Naive thymus-derived CD4-positive, alpha-beta T cell (primary cell): ENCODE measurements at regions not wholly inside any gene's neighbourhood (a gene's known extent, or its start where the extent isn't known, plus 50 kb on each side); places are given as distances from the start of the nearest gene placed in this dataset.

Experiments used
- ATAC-seq: fragments of 150-1000 bp; cut with Tn5 transposase; 2 replicates; pipeline ENCODE4 v1.10.0; 2021; ENCODE audit warnings: mild to moderate bottlenecking, moderate library complexity
- CTCF ChIA-PET: fragments of 350-600 bp; sonication (Branson Sonifier 250); formaldehyde crosslinking; loops from one replicate; lab custom pipeline; 2021; ENCODE audit warnings: antibody characterized with exemption; lab: Charles Lee
- POLR2A ChIA-PET: fragments of 350-600 bp; sonication (Branson Sonifier 250); formaldehyde crosslinking; loops from one replicate; lab custom pipeline; 2021; ENCODE audit warnings: antibody characterized with exemption, inconsistent platforms; lab: Charles Lee
- DNase-seq, 9 donors: peaks; one replicate each; pipeline versions ENCODE4 v3.0.0 to v3.0.0-alpha.2; 2020 to 2022; ENCODE audit warnings: mixed read lengths in 1 of 9
- H3K27ac ChIP-seq: one replicate; pipeline ENCODE4 v1.7.0; 2013; ENCODE audit warnings: mild to moderate bottlenecking, low read depth, low read length, moderate library complexity
- H3K27me3 ChIP-seq, 2 donors: one replicate each; pipeline ENCODE4 v1.7.0; 2013; ENCODE audit warnings: low read length in 2 of 2, mild to moderate bottlenecking in 2 of 2, moderate library complexity in 2 of 2; ENCODE audit not compliant: control insufficient read depth in 2 of 2, insufficient read depth in 2 of 2
- H3K36me3 ChIP-seq, 3 experiments: 1 replicate in 2 of 3; 2 replicates in 1 of 3; pipeline ENCODE4 v1.7.0; 2013; ENCODE audit warnings: low read length in 3 of 3, mild to moderate bottlenecking in 3 of 3, moderate library complexity in 1 of 3; ENCODE audit not compliant: insufficient read depth in 3 of 3, control insufficient read depth in 2 of 3
- H3K4me1 ChIP-seq, 2 donors: one replicate each; pipeline ENCODE4 v1.7.0; 2013; ENCODE audit warnings: low read length in 2 of 2, mild to moderate bottlenecking in 2 of 2, moderate library complexity in 1 of 2; ENCODE audit not compliant: control insufficient read depth in 2 of 2, insufficient read depth in 2 of 2
- H3K4me3 ChIP-seq: 2 replicates; pipeline ENCODE4 v1.7.0; 2013; ENCODE audit warnings: mild to moderate bottlenecking, low read length
- H3K9me3 ChIP-seq, 3 experiments: 1 replicate in 2 of 3; 2 replicates in 1 of 3; pipeline ENCODE4 v1.7.0; 2013; ENCODE audit warnings: low read length in 3 of 3; ENCODE audit not compliant: control insufficient read depth in 2 of 3
- H3K27ac Mint-ChIP-seq, 9 donors: one replicate each; pipeline ENCODE4 v1.8.0; 2020 to 2022; ENCODE audit warnings: mixed read lengths in 9 of 9, mild to moderate bottlenecking in 8 of 9, moderate library complexity in 5 of 9, inconsistent platforms in 2 of 9
- H3K27me3 Mint-ChIP-seq, 5 donors: one replicate each; pipeline ENCODE4 v1.8.0; 2021 to 2022; ENCODE audit warnings: mixed read lengths in 5 of 5, mild to moderate bottlenecking in 1 of 5
- H3K36me3 Mint-ChIP-seq, 5 donors: one replicate each; pipeline ENCODE4 v1.8.0; 2020 to 2022; ENCODE audit warnings: mixed read lengths in 5 of 5, mild to moderate bottlenecking in 3 of 5, inconsistent platforms in 1 of 5
- H3K4me1 Mint-ChIP-seq, 7 donors: one replicate each; pipeline ENCODE4 v1.8.0; 2020 to 2022; ENCODE audit warnings: mixed read lengths in 7 of 7, mild to moderate bottlenecking in 3 of 7, inconsistent platforms in 1 of 7
- H3K4me3 Mint-ChIP-seq, 10 donors: one replicate each; pipeline ENCODE4 v1.8.0; 2020 to 2022; ENCODE audit warnings: mild to moderate bottlenecking in 10 of 10, mixed read lengths in 10 of 10, moderate library complexity in 6 of 10, inconsistent platforms in 2 of 10
- H3K9me3 Mint-ChIP-seq, 11 donors: one replicate each; pipeline ENCODE4 v1.8.0; 2020 to 2022; ENCODE audit warnings: mixed read lengths in 11 of 11, mild to moderate bottlenecking in 4 of 11, inconsistent platforms in 1 of 11, moderate library complexity in 1 of 11
- intact Hi-C, 2 donors: fragments of 100-400 bp; cut with micrococcal nuclease; formaldehyde crosslinking; loops; one replicate each; pipeline ENCODE4 v1.15.1; 2023

- POLR2A ChIA-PET = no interaction called here
- no peaks in the 10 kb centered on the region for H3K4me1 Mint-ChIP-seq
- DNase-seq (no peak), ATAC-seq (no peak)
- H3K9me3 ChIP-seq = no peaks in the 10 kb centered on the region
- H3K36me3 Mint-ChIP-seq = peaks cover 0 to 4% (median 0%) of the 10 kb centered on the region in 5 donors
- no peaks in the 10 kb centered on the region for H3K27me3 ChIP-seq
- intact Hi-C loops = no loop called here
- no peaks in the 10 kb centered on the region for H3K27me3 Mint-ChIP-seq
- H3K4me3 ChIP-seq = no peak overlapping the region
- CTCF ChIA-PET = no interaction called here
- no peaks in the 10 kb centered on the region for H3K4me1 ChIP-seq
- H3K9me3 Mint-ChIP-seq = peaks cover 0 to 1% (median 0%) of the 10 kb centered on the region in 11 donors
- H3K27ac ChIP-seq = no peak overlapping the region
- no peaks in the 10 kb centered on the region for H3K36me3 ChIP-seq
- no peak overlapping the region for H3K27ac Mint-ChIP-seq
- H3K4me3 Mint-ChIP-seq = no peak overlapping the region
Observed at GRCh38 chr3:181054538-181054937, 65.0 kb upstream of the DNAJC19 start.

GRCh38 chr3:181052256-181052655 is 62.7 kb upstream of the DNAJC19 start:
- CTCF ChIA-PET = no interaction called here

GRCh38 chr3:181050738-181051137 is 61.2 kb upstream of the DNAJC19 start:
- H3K4me3 Mint-ChIP-seq = no peak overlapping the region
- CTCF ChIA-PET = no interaction called here

More at GRCh38 chr3:181052256-181052655, 62.7 kb upstream of the DNAJC19 start:
- H3K27me3 ChIP-seq = no peaks in the 10 kb centered on the region
- intact Hi-C loops = no loop called here
- peaks cover 0 to 4% (median 0%) of the 10 kb centered on the region in 5 donors for H3K27me3 Mint-ChIP-seq
- peaks cover 0 to 6% (median 0%) of the 10 kb centered on the region in 11 donors for H3K9me3 Mint-ChIP-seq
- peaks cover 0 to 5% (median 2%) of the 10 kb centered on the region in 5 donors for H3K36me3 Mint-ChIP-seq
- H3K27ac ChIP-seq = no peak overlapping the region
- no peaks in the 10 kb centered on the region for H3K4me1 Mint-ChIP-seq
- H3K36me3 ChIP-seq = no peaks in the 10 kb centered on the region
- H3K4me3 ChIP-seq = no peak overlapping the region
- H3K4me3 Mint-ChIP-seq = no peak overlapping the region
- no peaks in the 10 kb centered on the region for H3K4me1 ChIP-seq
- POLR2A ChIA-PET = no interaction called here
- H3K27ac Mint-ChIP-seq = no peak overlapping the region
- ATAC-seq (no peak), DNase-seq (no peak)
- H3K9me3 ChIP-seq = no peaks in the 10 kb centered on the region

GRCh38 chr3:181040030-181040429 is 50.5 kb upstream of the DNAJC19 start:
- Histone ChIP-seq H3K36me3 (no peaks in the 10 kb centered on the region), H3K4me3 (no peak overlapping the region), H3K9me3 (no peaks in the 10 kb centered on the region), H3K27ac (no peak overlapping the region), H3K4me1 (no peaks in the 10 kb centered on the region), H3K27me3 (no peaks in the 10 kb centered on the region)
- Mint-ChIP-seq H3K4me1 (no peaks in the 10 kb centered on the region), H3K9me3 (peaks cover 0 to 57% (median 14%) of the 10 kb centered on the region in 11 donors), H3K36me3 (peaks cover 0 to 20% (median 5%) of the 10 kb centered on the region in 5 donors), H3K27me3 (peaks cover 0 to 6% (median 0%) of the 10 kb centered on the region in 5 donors), H3K4me3 (no peak overlapping the region), H3K27ac (no peak overlapping the region)
- ATAC-seq (no peak), DNase-seq (no peak)
- intact Hi-C loops = no loop called here
- ChIA-PET CTCF (no interaction called here), POLR2A (no interaction called here)

More at GRCh38 chr3:181050738-181051137, 61.2 kb upstream of the DNAJC19 start:
- H3K27ac Mint-ChIP-seq = no peak overlapping the region
- ATAC-seq = no peak
- POLR2A ChIA-PET = interaction anchor here (0.6 kb wide), 2 partner anchors 52 to 189 kb away, joined by 3 to 4 read pairs; no protein-coding TSS in a partner anchor
- intact Hi-C loops = no loop called here
- H3K9me3 Mint-ChIP-seq = peaks cover 0 to 18% (median 1%) of the 10 kb centered on the region in 11 donors
- H3K4me3 ChIP-seq = no peak overlapping the region
- no peaks in the 10 kb centered on the region for H3K4me1 Mint-ChIP-seq
- H3K36me3 Mint-ChIP-seq = peaks cover 0 to 15% (median 8%) of the 10 kb centered on the region in 5 donors
- no peaks in the 10 kb centered on the region for H3K27me3 ChIP-seq
- peaks cover 0 to 4% (median 0%) of the 10 kb centered on the region in 5 donors for H3K27me3 Mint-ChIP-seq
- no peaks in the 10 kb centered on the region for H3K36me3 ChIP-seq
- peaks cover 0 to 3% (median 0%) of the 10 kb centered on the region in 3 experiments for H3K9me3 ChIP-seq
- no peaks in the 10 kb centered on the region for H3K4me1 ChIP-seq
- H3K27ac ChIP-seq = no peak overlapping the region
- no peak for DNase-seq
